CD4-positive, alpha-beta T cell (primary cell): ENCODE measurements at regions not wholly inside any gene's neighbourhood (a gene's known extent, or its start where the extent isn't known, plus 50 kb on each side); places are given as distances from the start of the nearest gene placed in this dataset.

ENCODE experiments used
- ATAC-seq: fragments of 200-7000 bp; cut with Tn5 transposase; one replicate; pipeline ENCODE4 v1.10.0; 2022; ENCODE audit warnings: mild to moderate bottlenecking; ENCODE audit not compliant: poor library complexity
- CTCF ChIA-PET: fragments of 350-600 bp; sonication (Branson Sonifier 250); formaldehyde crosslinking; loops from one replicate; lab custom pipeline; 2021; ENCODE audit warnings: antibody characterized with exemption, inconsistent platforms; lab: Charles Lee
- POLR2A ChIA-PET: fragments of 350-600 bp; sonication (Branson Sonifier 250); formaldehyde crosslinking; loops from one replicate; lab custom pipeline; 2021; ENCODE audit warnings: antibody characterized with exemption, inconsistent platforms; lab: Charles Lee
- DNase-seq, 14 experiments: peaks; one replicate each; pipeline ENCODE4 v3.0.0-alpha.2; 2013 to 2020; ENCODE audit warnings: mixed read lengths in 2 of 14
- H3K27ac ChIP-seq, 2 donors: one replicate each; pipeline versions ENCODE4 v1.5.1 to v1.7.0; 2013; ENCODE audit warnings: low read length in 2 of 2, low read depth in 1 of 2, mild to moderate bottlenecking in 1 of 2
- H3K27me3 ChIP-seq, 2 experiments: 1 replicate in 1 of 2; 2 replicates in 1 of 2; pipeline versions ENCODE4 v1.6.1 to v1.7.0; 2013; ENCODE audit warnings: low read length in 2 of 2, control low read depth in 1 of 2, mild to moderate bottlenecking in 1 of 2, moderate library complexity in 1 of 2; ENCODE audit not compliant: insufficient read depth in 2 of 2, control insufficient read depth in 1 of 2
- H3K36me3 ChIP-seq: one replicate; pipeline ENCODE4 v1.6.1; 2013; ENCODE audit warnings: low read length, control low read depth; ENCODE audit not compliant: insufficient read depth
- H3K4me1 ChIP-seq: one replicate; pipeline ENCODE4 v1.6.1; 2013; ENCODE audit warnings: low read length, control low read depth; ENCODE audit not compliant: insufficient read depth
- H3K4me3 ChIP-seq: one replicate; pipeline ENCODE4 v1.5.1; 2013; ENCODE audit warnings: mild to moderate bottlenecking, low read length, moderate library complexity
- H3K9me3 ChIP-seq, 2 experiments: 1 replicate in 1 of 2; 2 replicates in 1 of 2; pipeline versions ENCODE4 v1.6.1 to v1.7.0; 2013; ENCODE audit warnings: low read length in 2 of 2, mild to moderate bottlenecking in 2 of 2, control low read depth in 1 of 2, moderate library complexity in 1 of 2; ENCODE audit not compliant: control insufficient read depth in 1 of 2, insufficient read depth in 1 of 2
- H3K27ac Mint-ChIP-seq: one replicate; pipeline ENCODE4 v1.8.0; 2020; ENCODE audit warnings: mixed read lengths
- H3K27me3 Mint-ChIP-seq: one replicate; pipeline ENCODE4 v1.8.0; 2021; ENCODE audit warnings: mixed read lengths
- H3K36me3 Mint-ChIP-seq: one replicate; pipeline ENCODE4 v1.8.0; 2021; ENCODE audit warnings: low read depth, mixed read lengths
- H3K4me1 Mint-ChIP-seq: one replicate; pipeline ENCODE4 v1.8.0; 2021; ENCODE audit warnings: low read depth, mixed read lengths
- H3K4me3 Mint-ChIP-seq: one replicate; pipeline ENCODE4 v1.8.0; 2020; ENCODE audit warnings: mild to moderate bottlenecking, mixed read lengths
- H3K9me3 Mint-ChIP-seq: one replicate; pipeline ENCODE4 v1.8.0; 2020; ENCODE audit warnings: mixed read lengths
- CTCF ChIP-seq: fragments of 200-600 bp; IDR thresholded peaks from one replicate; pipeline ENCODE4 v1.8.0; 2022; ENCODE audit warnings: antibody characterized with exemption, mild to moderate bottlenecking
- intact Hi-C, 2 experiments: fragments of 100-400 bp; cut with DNase I in 1 of 2; cut with micrococcal nuclease in 1 of 2; formaldehyde crosslinking; loops; one replicate each; pipeline versions ENCODE4 v1.15.1 to v1.9.0; 2023 to 2025; cut with DNase I, micrococcal nuclease

GRCh38 chr2:37795938-37796337 lies 124.5 kb upstream of the CDC42EP3 start:
- no peaks in the 10 kb centered on the region for H3K9me3 ChIP-seq
- no peak overlapping the region for H3K27ac Mint-ChIP-seq
- no peaks in the 10 kb centered on the region for H3K4me1 Mint-ChIP-seq
- no peaks in the 10 kb centered on the region for H3K9me3 Mint-ChIP-seq
- H3K4me3 Mint-ChIP-seq, result no peak overlapping the region
- H3K27ac ChIP-seq, result no peak overlapping the region
- no peaks in the 10 kb centered on the region for H3K4me1 ChIP-seq
- no peak for TF ChIP-seq CTCF
- no peaks in the 10 kb centered on the region for H3K27me3 ChIP-seq
- no peak for DNase-seq
- H3K27me3 Mint-ChIP-seq, result no peaks in the 10 kb centered on the region
- intact Hi-C loops, result no loop called here
- CTCF ChIA-PET, result interaction anchor here (1.1 kb wide), 1 partner anchor 381 kb away, joined by 3 read pairs; no protein-coding TSS in a partner anchor
- no peaks in the 10 kb centered on the region for H3K36me3 Mint-ChIP-seq
- ATAC-seq, result no peak
- POLR2A ChIA-PET, result no interaction called here
- no peak overlapping the region for H3K4me3 ChIP-seq
- H3K36me3 ChIP-seq, result no peaks in the 10 kb centered on the region

- DNase-seq, result no peak
- ChIA-PET CTCF (interaction anchor here (1.1 kb wide), 1 partner anchor 382 kb away, joined by 3 read pairs; no protein-coding TSS in a partner anchor), POLR2A (no interaction called here)
- H3K9me3 Mint-ChIP-seq, result no peaks in the 10 kb centered on the region
- Histone ChIP-seq H3K27ac (no peak overlapping the region), H3K36me3 (no peaks in the 10 kb centered on the region), H3K4me1 (no peaks in the 10 kb centered on the region), H3K4me3 (no peak overlapping the region), H3K27me3 (no peaks in the 10 kb centered on the region), H3K9me3 (no peaks in the 10 kb centered on the region)
- intact Hi-C loops, result no loop called here
- no peak overlapping the region for H3K27ac Mint-ChIP-seq
- ATAC-seq, result no peak
- no peaks in the 10 kb centered on the region for H3K4me1 Mint-ChIP-seq
- no peak overlapping the region for H3K4me3 Mint-ChIP-seq
- H3K36me3 Mint-ChIP-seq, result no peaks in the 10 kb centered on the region
- H3K27me3 Mint-ChIP-seq, result no peaks in the 10 kb centered on the region
- TF ChIP-seq CTCF, result no peak
These were observed 125.0 kb upstream of the CDC42EP3 start for GRCh38 chr2:37796481-37796880.

GRCh38 chr2:37797081-37797480 lies 125.6 kb upstream of the CDC42EP3 start:
- Mint-ChIP-seq H3K4me3 (no peak overlapping the region), H3K9me3 (no peaks in the 10 kb centered on the region), H3K4me1 (no peaks in the 10 kb centered on the region), H3K27ac (no peak overlapping the region), H3K27me3 (no peaks in the 10 kb centered on the region), H3K36me3 (no peaks in the 10 kb centered on the region)
- Histone ChIP-seq H3K4me3 (no peak overlapping the region), H3K27ac (no peak overlapping the region), H3K27me3 (no peaks in the 10 kb centered on the region), H3K4me1 (no peaks in the 10 kb centered on the region), H3K9me3 (no peaks in the 10 kb centered on the region), H3K36me3 (no peaks in the 10 kb centered on the region)
- TF ChIP-seq CTCF, result no peak
- DNase-seq, result no peak
- ChIA-PET POLR2A (no interaction called here), CTCF (no interaction called here)
- intact Hi-C loops, result no loop called here
- no peak for ATAC-seq
